ENCODE measurements at regions not wholly inside any gene's neighbourhood (a gene's known extent, or its start where the extent isn't known, plus 50 kb on each side); places are given as distances from the start of the nearest gene placed in this dataset.
"Not testable (repeated sequence)": the region's sequence is repeated elsewhere in the genome, so short reads cannot be mapped to it uniquely, and the experiment has no call there.

DNA sequence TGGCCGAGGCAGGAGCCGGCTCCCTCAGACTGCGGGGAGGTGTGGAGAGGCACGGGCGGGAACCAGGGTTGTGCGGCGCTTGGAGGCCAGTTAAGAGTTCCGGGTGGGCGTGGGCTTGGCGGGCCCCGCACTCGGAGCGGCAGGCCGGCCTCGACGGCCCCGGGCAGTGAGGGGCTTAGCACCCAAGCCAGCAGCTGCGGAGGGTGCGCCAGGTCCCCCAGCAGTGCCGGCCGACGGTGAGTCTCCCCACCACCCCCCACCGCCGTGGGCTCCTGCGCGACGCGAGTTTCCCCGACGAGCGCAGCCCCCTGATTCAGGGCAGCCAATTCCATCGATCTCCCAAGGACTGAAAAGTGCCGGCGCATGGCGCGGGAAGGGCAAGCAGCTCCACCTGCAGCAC, 605.4 kb upstream of the SLC35B3 start:
- H3K27ac ChIP-seq (ENCODE audit: low read depth, low read length) = no peak overlapping the region
- H3K4me3 ChIP-seq (ENCODE audit: low read depth, low read length) = no peak overlapping the region
- TF ChIP-seq, protein P1, sequence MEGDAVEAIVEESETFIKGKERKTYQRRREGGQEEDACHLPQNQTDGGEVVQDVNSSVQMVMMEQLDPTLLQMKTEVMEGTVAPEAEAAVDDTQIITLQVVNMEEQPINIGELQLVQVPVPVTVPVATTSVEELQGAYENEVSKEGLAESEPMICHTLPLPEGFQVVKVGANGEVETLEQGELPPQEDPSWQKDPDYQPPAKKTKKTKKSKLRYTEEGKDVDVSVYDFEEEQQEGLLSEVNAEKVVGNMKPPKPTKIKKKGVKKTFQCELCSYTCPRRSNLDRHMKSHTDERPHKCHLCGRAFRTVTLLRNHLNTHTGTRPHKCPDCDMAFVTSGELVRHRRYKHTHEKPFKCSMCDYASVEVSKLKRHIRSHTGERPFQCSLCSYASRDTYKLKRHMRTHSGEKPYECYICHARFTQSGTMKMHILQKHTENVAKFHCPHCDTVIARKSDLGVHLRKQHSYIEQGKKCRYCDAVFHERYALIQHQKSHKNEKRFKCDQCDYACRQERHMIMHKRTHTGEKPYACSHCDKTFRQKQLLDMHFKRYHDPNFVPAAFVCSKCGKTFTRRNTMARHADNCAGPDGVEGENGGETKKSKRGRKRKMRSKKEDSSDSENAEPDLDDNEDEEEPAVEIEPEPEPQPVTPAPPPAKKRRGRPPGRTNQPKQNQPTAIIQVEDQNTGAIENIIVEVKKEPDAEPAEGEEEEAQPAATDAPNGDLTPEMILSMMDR (IDR thresholded peaks at IDR 0.05; ENCODE audit: low read depth, low read length) = no peak
- DNase-seq (ENCODE audit: low read depth, low spot score) = no peak
- ChIA-PET CTCF (no interaction called here), POLR2A (no interaction called here)
- no peaks in the 10 kb centered on the region for H3K27me3 ChIP-seq (ENCODE audit: control insufficient read depth, insufficient read depth, low read length)
- H3K9me3 ChIP-seq (ENCODE audit: control insufficient read depth, insufficient read depth, low read length) = peaks cover 19% of the 10 kb centered on the region

DNA sequence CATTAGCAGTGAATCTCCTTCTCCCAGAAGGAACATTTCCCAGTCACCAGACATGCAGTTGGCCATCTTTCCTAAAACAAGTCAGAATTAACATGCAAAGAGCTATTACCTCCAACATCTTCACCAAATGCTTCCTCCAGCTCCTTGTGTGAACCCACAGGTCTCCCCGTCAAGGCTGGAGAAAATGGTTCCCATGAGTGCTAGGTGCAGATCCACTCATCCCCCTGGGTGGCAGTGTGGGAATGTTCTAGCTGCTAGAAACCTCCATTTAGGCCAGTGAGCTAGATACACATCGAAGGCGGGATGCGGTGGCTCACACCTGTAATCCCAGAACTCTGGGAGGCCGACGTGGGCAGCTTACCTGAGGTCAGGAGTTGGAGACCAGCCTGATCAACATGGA, 603.9 kb upstream of the SLC35B3 start:
- CTCF ChIA-PET = interaction anchor here (1.0 kb wide), 1 partner anchor 1390 kb away, joined by 3 read pairs; no protein-coding TSS in a partner anchor

DNA sequence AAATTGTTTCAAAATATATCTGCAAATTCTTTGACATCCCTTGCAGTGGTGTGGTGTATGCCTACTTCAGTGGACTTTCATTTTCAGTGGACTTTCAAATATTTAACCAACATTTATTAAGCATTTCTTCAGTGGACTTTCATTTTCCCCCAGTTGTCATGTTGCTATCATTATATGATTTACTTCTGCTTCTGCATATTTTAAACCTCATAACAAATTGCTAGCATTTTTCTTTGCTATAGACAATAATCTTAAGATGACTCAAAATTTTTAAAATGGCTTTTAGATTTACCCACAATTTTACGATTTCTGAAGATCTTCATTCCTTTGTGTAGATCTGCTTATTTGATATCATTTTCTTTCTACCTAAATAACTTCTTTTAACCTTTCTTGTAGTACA, 592.7 kb upstream of the SLC35B3 start:
- ChIA-PET CTCF (no interaction called here), POLR2A (no interaction called here)
- TF ChIP-seq, protein P1 (IDR thresholded peaks at IDR 0.05; ENCODE audit: low read depth, low read length) = no peak
- H3K27ac ChIP-seq (ENCODE audit: low read depth, low read length) = no peak overlapping the region
- peaks cover 3% of the 10 kb centered on the region; the same call in 1 of the 2 replicates for H3K9me3 ChIP-seq (ENCODE audit: control insufficient read depth, insufficient read depth, low read length)
- H3K4me3 ChIP-seq (ENCODE audit: low read depth, low read length) = no peak overlapping the region
- no peak for DNase-seq (ENCODE audit: low read depth, low spot score)
- H3K27me3 ChIP-seq (ENCODE audit: control insufficient read depth, insufficient read depth, low read length) = no peaks in the 10 kb centered on the region

More for the DNA sequence above, 603.9 kb upstream of the SLC35B3 start:
- POLR2A ChIA-PET = no interaction called here
- Histone ChIP-seq H3K27ac (ENCODE audit: low read depth, low read length) (no peak overlapping the region), H3K4me3 (ENCODE audit: low read depth, low read length) (no peak overlapping the region), H3K27me3 (ENCODE audit: control insufficient read depth, insufficient read depth, low read length) (no peaks in the 10 kb centered on the region), H3K9me3 (ENCODE audit: control insufficient read depth, insufficient read depth, low read length) (peaks cover 19% of the 10 kb centered on the region)
- TF ChIP-seq, protein P1 (IDR thresholded peaks at IDR 0.05; ENCODE audit: low read depth, low read length) = no peak
- no peak for DNase-seq (ENCODE audit: low read depth, low spot score)

DNA sequence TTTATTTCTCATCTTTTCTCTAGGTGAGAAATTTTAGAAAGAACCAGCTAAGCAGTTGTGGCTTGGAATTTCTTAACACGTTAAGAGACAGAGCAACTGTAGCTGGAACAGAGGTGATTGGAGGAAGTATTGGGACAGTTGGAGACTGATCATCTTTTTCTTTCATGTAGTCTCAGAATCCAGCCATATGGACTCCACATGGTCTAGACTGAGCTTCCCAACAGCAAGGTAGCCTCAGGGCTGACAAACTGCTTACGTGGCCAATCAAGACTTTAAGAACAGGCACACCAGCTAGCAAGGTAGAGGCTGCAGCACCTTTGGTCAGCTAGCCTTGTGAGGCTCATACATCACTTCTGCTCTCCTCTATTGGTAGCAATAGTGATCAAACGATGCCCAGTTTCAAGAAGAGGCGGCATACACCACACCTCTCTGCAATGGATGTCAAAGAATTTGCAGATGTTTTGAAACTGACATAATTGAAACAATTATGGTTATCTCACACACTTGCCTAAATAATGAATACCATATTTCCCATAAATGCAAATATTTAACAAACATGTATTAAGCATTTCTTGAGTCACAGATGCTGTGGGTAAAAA, 590.5 kb upstream of the SLC35B3 start:
- no peak for DNase-seq (ENCODE audit: low read depth, low spot score)
- peaks cover 3% of the 10 kb centered on the region; the same call in 1 of the 2 replicates for H3K9me3 ChIP-seq (ENCODE audit: control insufficient read depth, insufficient read depth, low read length)
- CTCF ChIA-PET = interaction anchor here (0.6 kb wide), 1 partner anchor 1413 kb away, joined by 6 read pairs; no protein-coding TSS in a partner anchor
- H3K27me3 ChIP-seq (ENCODE audit: control insufficient read depth, insufficient read depth, low read length) = no peaks in the 10 kb centered on the region
- POLR2A ChIA-PET = no interaction called here
- TF ChIP-seq, protein P1 (IDR thresholded peaks at IDR 0.05; ENCODE audit: low read depth, low read length) = no peak
- no peak overlapping the region for H3K27ac ChIP-seq (ENCODE audit: low read depth, low read length)
- no peak overlapping the region for H3K4me3 ChIP-seq (ENCODE audit: low read depth, low read length)

DNA sequence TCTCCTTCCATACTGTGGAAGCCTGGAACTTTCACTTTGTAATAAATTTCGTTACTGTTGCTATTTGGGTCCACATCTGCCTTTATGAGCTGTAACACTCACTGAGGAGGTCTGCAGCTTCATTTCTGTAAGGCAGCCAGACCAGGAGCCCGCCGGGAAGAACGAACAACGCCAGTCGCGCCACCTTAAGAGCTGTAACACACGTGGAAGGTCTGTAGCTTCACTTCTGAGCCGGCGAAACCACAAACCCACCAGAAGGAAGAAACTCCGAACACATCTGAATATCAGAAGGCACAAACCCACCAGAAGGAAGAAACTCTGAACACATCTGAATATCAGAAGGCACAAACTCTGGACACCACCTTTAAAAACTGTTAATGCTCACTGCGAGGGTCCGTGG, 589.9 kb upstream of the SLC35B3 start:
- TF ChIP-seq, protein P1 (IDR thresholded peaks at IDR 0.05; ENCODE audit: low read depth, low read length) = no peak
- POLR2A ChIA-PET = no interaction called here

DNA sequence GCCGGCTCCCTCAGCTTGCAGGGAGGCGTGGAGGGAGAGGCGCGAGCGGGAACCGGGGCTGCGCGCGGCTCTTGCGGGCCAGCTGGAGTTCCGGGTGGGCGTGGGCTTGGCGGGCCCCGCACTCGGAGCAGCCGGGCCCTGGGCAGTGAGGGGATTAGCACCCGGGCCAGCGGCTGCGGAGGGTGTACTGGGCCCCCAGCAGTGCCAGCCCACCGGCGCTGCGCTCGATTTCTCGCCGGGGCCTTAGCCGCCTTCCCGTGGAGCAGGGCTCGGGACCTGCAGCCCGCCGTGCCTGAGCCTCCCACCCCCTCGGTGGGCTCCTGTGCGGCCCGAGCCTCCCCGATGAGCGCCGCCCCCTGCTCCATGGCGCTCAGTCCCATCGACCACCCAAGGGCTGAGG, 588.9 kb upstream of the SLC35B3 start:
- H3K4me3 ChIP-seq (ENCODE audit: low read depth, low read length); H3K27me3 ChIP-seq (ENCODE audit: control insufficient read depth, insufficient read depth, low read length); H3K9me3 ChIP-seq (ENCODE audit: control insufficient read depth, insufficient read depth, low read length); POLR2A ChIA-PET; H3K27ac ChIP-seq (ENCODE audit: low read depth, low read length); DNase-seq (ENCODE audit: low read depth, low spot score); CTCF ChIA-PET: not testable (repeated sequence)

More for the DNA sequence above, 589.9 kb upstream of the SLC35B3 start:
- CTCF ChIA-PET = interaction anchor here (0.6 kb wide), 1 partner anchor 1414 kb away, joined by 6 read pairs; no protein-coding TSS in a partner anchor
- H3K27me3 ChIP-seq (ENCODE audit: control insufficient read depth, insufficient read depth, low read length) = no peaks in the 10 kb centered on the region
- no peak for DNase-seq (ENCODE audit: low read depth, low spot score)
- no peak overlapping the region for H3K27ac ChIP-seq (ENCODE audit: low read depth, low read length)
- peaks cover 3% of the 10 kb centered on the region; the same call in 1 of the 2 replicates for H3K9me3 ChIP-seq (ENCODE audit: control insufficient read depth, insufficient read depth, low read length)
- H3K4me3 ChIP-seq (ENCODE audit: low read depth, low read length) = no peak overlapping the region
